K562 (cell line): ENCODE measurements at regions not wholly inside any gene's neighbourhood (a gene's known extent, or its start where the extent isn't known, plus 50 kb on each side); places are given as distances from the start of the nearest gene placed in this dataset.
A peak's percentile ranks its signal among the peaks of the same experiment; 100 is the strongest.

Source experiments
- CHD7 ChIP-seq: fragments of 200-600 bp; sonication (generic); IDR thresholded peaks from one replicate; pipeline ENCODE4 v1.6.1; 2012; ENCODE audit warnings: mild to moderate bottlenecking, low read depth, low read length, inconsistent platforms
- EHMT2 ChIP-seq: fragments of 450-650 bp; IDR thresholded peaks from 2 replicates; pipeline ENCODE4 v1.6.1; 2018; ENCODE audit warnings: antibody characterized with exemption
- KDM2B ChIP-seq: fragments of 250-450 bp; sonication (Bioruptor Pico); IDR thresholded peaks from 2 replicates; pipeline ENCODE4 v1.8.0; 2021; ENCODE audit warnings: mild to moderate bottlenecking, moderate library complexity
- KDM5B ChIP-seq: fragments of 200-600 bp; sonication (generic); IDR thresholded peaks from 2 replicates; pipeline ENCODE4 v1.6.1; 2012; ENCODE audit warnings: low read depth, mild to moderate bottlenecking, moderate library complexity, low read length, control low read depth, inconsistent platforms; ENCODE audit not compliant: insufficient replicate concordance
- NEUROD1 ChIP-seq: fragments of 150-350 bp; IDR thresholded peaks from 2 replicates; pipeline ENCODE4 v1.6.1; 2014; ENCODE audit warnings: borderline replicate concordance, low read length, low read depth; ENCODE audit not compliant: partially characterized antibody
- PPARD ChIP-seq: fragments of 250-450 bp; sonication (Bioruptor Pico); IDR thresholded peaks from 2 replicates; pipeline ENCODE4 v1.8.0; 2022; ENCODE audit warnings: inconsistent platforms, mild to moderate bottlenecking, moderate library complexity
- SP2 ChIP-seq: IDR thresholded peaks from 2 replicates; pipeline ENCODE4 v1.6.1; 2011; ENCODE audit warnings: mild to moderate bottlenecking, low read depth, low read length, moderate library complexity; ENCODE audit not compliant: poor library complexity, severe bottlenecking; ENCODE audit errors: extremely low read depth
- YBX1 ChIP-seq: fragments of 450-650 bp; IDR thresholded peaks from 2 replicates; pipeline ENCODE4 v1.7.1; 2016; ENCODE audit warnings: mild to moderate bottlenecking
- ZNF165 ChIP-seq: fragments of 250-450 bp; sonication (Bioruptor Pico); IDR thresholded peaks from 2 replicates; pipeline ENCODE4 v1.4.0; 2020; ENCODE audit warnings: borderline replicate concordance
- TF ChIP-seq, protein P1 (sequence below): fragments of 450-650 bp; formaldehyde crosslinking; IDR thresholded peaks from 2 replicates; pipeline ENCODE4 v1.4.0; 2022; ENCODE audit warnings: mild to moderate bottlenecking, moderate library complexity

GRCh38 chr7:66493235-66494205 lies 135.2 kb upstream of the KCTD7 start (continued):
- TF ChIP-seq CHD7 = no peak
- no peak for TF ChIP-seq PPARD (CRISPR knock-in tag)
- TF ChIP-seq KDM5B = peak; percentile 91
- TF ChIP-seq, protein P1, sequence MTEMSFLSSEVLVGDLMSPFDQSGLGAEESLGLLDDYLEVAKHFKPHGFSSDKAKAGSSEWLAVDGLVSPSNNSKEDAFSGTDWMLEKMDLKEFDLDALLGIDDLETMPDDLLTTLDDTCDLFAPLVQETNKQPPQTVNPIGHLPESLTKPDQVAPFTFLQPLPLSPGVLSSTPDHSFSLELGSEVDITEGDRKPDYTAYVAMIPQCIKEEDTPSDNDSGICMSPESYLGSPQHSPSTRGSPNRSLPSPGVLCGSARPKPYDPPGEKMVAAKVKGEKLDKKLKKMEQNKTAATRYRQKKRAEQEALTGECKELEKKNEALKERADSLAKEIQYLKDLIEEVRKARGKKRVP (CRISPR knock-in tag) = no peak
- TF ChIP-seq EHMT2 = no peak
- no peak for TF ChIP-seq YBX1
- TF ChIP-seq ZNF165 (CRISPR knock-in tag) = 0 out of 2 replicates have a peak, but pooled peaks have one; percentile 58
- TF ChIP-seq SP2 = no peak
- no peak for TF ChIP-seq NEUROD1
- TF ChIP-seq KDM2B (CRISPR knock-in tag) = peak; percentile 86; the same call in 1 of the 2 replicates
